AG04449 (cell line): ENCODE measurements at regions not wholly inside any gene's neighbourhood (a gene's known extent, or its start where the extent isn't known, plus 50 kb on each side); places are given as distances from the start of the nearest gene placed in this dataset.

ENCODE experiments used
- CTCF ChIA-PET: fragments of 350-600 bp; formaldehyde crosslinking; extraction: SDS; loops from one replicate; lab custom pipeline; 2021; ENCODE audit warnings: antibody characterized with exemption; lab: Yijun Ruan, JAX
- POLR2A ChIA-PET: fragments of 400-600, 350-600 bp; formaldehyde crosslinking; extraction: SDS; loops from one replicate; lab custom pipeline; 2020; ENCODE audit warnings: antibody characterized with exemption, inconsistent platforms; lab: Yijun Ruan, JAX
- DNase-seq: peaks from one replicate; pipeline ENCODE4 v3.0.0-alpha.2; 2010; ENCODE audit warnings: low read depth, low spot score
- H3K4me3 ChIP-seq: 2 replicates; pipeline ENCODE4 v1.5.1; 2011; ENCODE audit warnings: low read depth, mild to moderate bottlenecking, control low read depth, low read length
- CTCF ChIP-seq: IDR thresholded peaks from one replicate; pipeline ENCODE4 v1.5.1; 2011; ENCODE audit warnings: mild to moderate bottlenecking, moderate library complexity, low read length, control low read depth, inconsistent platforms; ENCODE audit not compliant: insufficient read depth; ENCODE audit errors: missing control alignments

GRCh38 chr14:59063259-59063658 lies 125.2 kb upstream of the DAAM1 start:
- no peak for DNase-seq
- H3K4me3 ChIP-seq: no peak overlapping the region
- ChIA-PET CTCF (interaction anchor here (3.5 kb wide), 1 partner anchor 8 kb away, joined by 26 read pairs; no protein-coding TSS in a partner anchor), POLR2A (no interaction called here)
- no peak for TF ChIP-seq CTCF

- no peak overlapping the region for H3K4me3 ChIP-seq
- ChIA-PET POLR2A (no interaction called here), CTCF (interaction anchor here (1.5 to 2.9 kb wide), 3 partner anchors 12 to 428 kb away, joined by 4 to 9 read pairs (median 4); no protein-coding TSS in a partner anchor)
- no peak for TF ChIP-seq CTCF
- DNase-seq: no peak
Observed at GRCh38 chr14:59067127-59067894, 121.2 kb upstream of the DAAM1 start.

DNA sequence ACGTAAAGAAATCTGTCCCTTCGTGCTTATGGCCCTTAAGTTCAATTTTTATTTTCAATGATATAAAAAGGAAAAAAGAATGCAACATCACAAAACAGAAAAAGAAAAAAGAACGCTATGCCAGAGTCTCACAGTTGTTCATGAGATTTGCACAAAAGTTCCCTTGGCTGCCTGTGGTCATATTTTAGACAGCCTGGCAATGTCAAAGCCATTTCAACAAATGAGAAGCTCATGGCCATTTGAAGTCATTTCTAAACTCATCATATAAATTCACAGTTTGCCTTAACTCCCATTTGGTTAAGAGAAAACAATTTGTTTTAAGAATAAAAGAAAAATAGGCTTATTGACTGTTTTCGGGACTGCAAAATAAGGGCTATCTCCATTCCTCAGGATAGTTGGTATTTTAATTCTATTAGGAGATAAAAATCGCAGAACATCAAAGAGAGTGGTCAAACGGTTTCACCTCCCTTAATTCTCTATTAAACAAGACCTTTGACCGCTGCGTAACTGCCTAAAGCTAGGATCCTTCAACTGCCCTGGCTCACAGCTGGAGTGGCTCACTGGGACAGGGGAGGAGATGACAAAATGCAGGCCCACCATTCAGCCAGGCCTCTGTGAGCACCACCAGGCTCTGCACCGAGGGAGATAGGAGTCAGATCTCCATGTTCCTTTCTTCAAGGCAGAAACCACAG lies 119.2 kb upstream of the DAAM1 start:
- no peak for TF ChIP-seq CTCF
- ChIA-PET CTCF (interaction anchor here (1.7 to 2.9 kb wide), 2 partner anchors 14 kb away, joined by 9 to 10 read pairs; no protein-coding TSS in a partner anchor), POLR2A (no interaction called here)
- no peak overlapping the region for H3K4me3 ChIP-seq
- no peak for DNase-seq

- TF ChIP-seq CTCF: no peak
- no peak for DNase-seq
- ChIA-PET POLR2A (no interaction called here), CTCF (no interaction called here)
- H3K4me3 ChIP-seq: no peak overlapping the region
Observed at GRCh38 chr14:59075506-59075905, 113.0 kb upstream of the DAAM1 start.

DNA sequence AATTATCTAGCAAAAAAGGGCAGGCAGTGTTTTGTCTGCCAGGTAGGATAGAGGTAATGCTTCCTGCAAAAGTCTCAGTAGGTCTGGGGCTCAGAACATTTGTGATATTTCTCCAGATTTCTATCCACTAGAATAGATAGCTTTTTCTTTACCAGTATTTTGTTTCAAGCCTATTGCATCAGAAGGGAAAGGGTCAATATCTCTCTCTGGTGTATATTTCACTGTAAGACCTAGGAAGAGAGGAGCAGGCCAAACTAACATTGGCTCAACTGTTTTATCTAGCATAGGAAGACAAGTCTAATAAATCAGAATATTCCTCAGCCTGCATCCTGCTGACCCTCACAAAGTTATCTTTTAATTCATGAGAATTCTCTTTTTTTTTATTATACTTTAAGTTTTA lies 106.7 kb upstream of the DAAM1 start:
- DNase-seq: no peak
- TF ChIP-seq CTCF: no peak
- ChIA-PET POLR2A (no interaction called here), CTCF (interaction anchor here (1.0 to 1.1 kb wide), 2 partner anchors 16 to 580 kb away, joined by 3 to 4 read pairs; no protein-coding TSS in a partner anchor)
- H3K4me3 ChIP-seq: no peak overlapping the region

GRCh38 chr14:59085207-59085739 lies 103.2 kb upstream of the DAAM1 start:
- ChIA-PET CTCF (interaction anchor here (0.7 to 1.2 kb wide), 2 partner anchors 12 to 30 kb away, joined by 3 to 6 read pairs; no protein-coding TSS in a partner anchor), POLR2A (interaction anchor here (0.7 kb wide), 1 partner anchor 18 kb away, joined by 3 read pairs; no protein-coding TSS in a partner anchor)
- H3K4me3 ChIP-seq: no peak overlapping the region

More at GRCh38 chr14:59085207-59085739, 103.2 kb upstream of the DAAM1 start:
- DNase-seq: no peak
- no peak for TF ChIP-seq CTCF
